ENCODE measurements at regions not wholly inside any gene's neighbourhood (a gene's known extent, or its start where the extent isn't known, plus 50 kb on each side); places are given as distances from the start of the nearest gene placed in this dataset.

DNA sequence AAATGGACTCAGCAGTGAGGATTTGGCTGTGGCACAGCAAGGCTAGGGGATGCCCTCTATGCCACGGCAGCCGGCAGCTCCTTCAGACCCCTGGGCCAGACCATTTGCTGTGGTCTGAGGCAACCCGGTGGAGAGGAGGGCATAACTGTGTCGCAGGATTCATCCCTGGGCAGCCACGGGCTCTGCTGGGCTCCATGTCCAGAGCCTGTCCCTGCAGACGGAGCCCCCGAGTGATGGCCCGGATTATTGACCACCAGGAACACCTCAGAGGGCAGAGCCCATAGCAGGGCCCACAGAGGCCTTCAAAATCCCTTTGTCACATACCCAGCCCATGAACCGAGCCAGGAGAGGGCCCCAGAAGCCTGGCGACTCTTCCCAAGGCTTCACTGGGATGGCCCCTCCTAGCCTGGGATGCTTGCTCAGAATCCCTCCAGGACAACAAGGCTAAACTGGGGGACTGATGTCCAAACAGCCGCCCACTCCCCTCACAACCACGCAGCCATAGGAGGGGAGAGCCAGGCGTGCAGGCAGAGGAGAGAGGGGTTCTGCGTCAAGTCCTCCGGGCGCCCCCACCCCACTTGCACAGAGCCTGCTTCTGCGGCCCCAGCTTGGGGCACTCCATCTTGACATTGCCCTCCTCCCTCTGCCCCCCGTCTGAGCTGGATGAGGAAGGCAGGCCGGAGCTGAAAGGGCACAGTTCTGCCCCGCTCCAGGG lies 68.2 kb upstream of the AFDN start:
- BruUV-seq (replicated peaks) = no TSS peak
- H4K20me1 ChIP-seq (ENCODE audit: insufficient read depth, low read length) = no peaks in the 10 kb centered on the region
- no peak overlapping the region for H3K23ac ChIP-seq (ENCODE audit: low read depth, low read length)
- H2BK120ac ChIP-seq (ENCODE audit: low read depth, low read length) = no peak overlapping the region
- DNase-seq (no peak), ATAC-seq (ENCODE audit: low read depth) (no peak)
- ChIA-PET CTCF (no interaction called here), POLR2A (ENCODE audit: unreplicated experiment) (no interaction called here)
- no peak overlapping the region for H2AFZ ChIP-seq (replicated peaks; ENCODE audit: low read length, poor library complexity)
- H3K27ac ChIP-seq (ENCODE audit: insufficient read depth, low read length) = no peak overlapping the region
- in situ Hi-C loops (cut with MboI; ENCODE audit: low sequenced_read_pairs) (no loop called here), intact Hi-C loops (cut with micrococcal nuclease) (no loop called here), dilution Hi-C loops (cut with HindIII; ENCODE audit: low sequenced_read_pairs, unreplicated experiment) (no loop called here)
- no peak overlapping the region for H2BK5ac ChIP-seq (ENCODE audit: low read depth, low read length, poor library complexity, severe bottlenecking)
- no peaks in the 10 kb centered on the region for H3K36me3 ChIP-seq (ENCODE audit: control insufficient read depth, insufficient read depth, low read length)
- TF ChIP-seq, protein P1, sequence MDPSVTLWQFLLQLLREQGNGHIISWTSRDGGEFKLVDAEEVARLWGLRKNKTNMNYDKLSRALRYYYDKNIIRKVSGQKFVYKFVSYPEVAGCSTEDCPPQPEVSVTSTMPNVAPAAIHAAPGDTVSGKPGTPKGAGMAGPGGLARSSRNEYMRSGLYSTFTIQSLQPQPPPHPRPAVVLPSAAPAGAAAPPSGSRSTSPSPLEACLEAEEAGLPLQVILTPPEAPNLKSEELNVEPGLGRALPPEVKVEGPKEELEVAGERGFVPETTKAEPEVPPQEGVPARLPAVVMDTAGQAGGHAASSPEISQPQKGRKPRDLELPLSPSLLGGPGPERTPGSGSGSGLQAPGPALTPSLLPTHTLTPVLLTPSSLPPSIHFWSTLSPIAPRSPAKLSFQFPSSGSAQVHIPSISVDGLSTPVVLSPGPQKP (IDR thresholded peaks at IDR 0.05; ENCODE audit: borderline replicate concordance, low read depth, low read length) = no peak
- TF ChIP-seq POLR2A (IDR thresholded peaks at IDR 0.05; ENCODE audit: low read depth, low read length) (no peak), RCOR1 (IDR thresholded peaks at IDR 0.05; ENCODE audit: insufficient replicate concordance, low read length) (no peak)
- TF ChIP-seq, protein P2, sequence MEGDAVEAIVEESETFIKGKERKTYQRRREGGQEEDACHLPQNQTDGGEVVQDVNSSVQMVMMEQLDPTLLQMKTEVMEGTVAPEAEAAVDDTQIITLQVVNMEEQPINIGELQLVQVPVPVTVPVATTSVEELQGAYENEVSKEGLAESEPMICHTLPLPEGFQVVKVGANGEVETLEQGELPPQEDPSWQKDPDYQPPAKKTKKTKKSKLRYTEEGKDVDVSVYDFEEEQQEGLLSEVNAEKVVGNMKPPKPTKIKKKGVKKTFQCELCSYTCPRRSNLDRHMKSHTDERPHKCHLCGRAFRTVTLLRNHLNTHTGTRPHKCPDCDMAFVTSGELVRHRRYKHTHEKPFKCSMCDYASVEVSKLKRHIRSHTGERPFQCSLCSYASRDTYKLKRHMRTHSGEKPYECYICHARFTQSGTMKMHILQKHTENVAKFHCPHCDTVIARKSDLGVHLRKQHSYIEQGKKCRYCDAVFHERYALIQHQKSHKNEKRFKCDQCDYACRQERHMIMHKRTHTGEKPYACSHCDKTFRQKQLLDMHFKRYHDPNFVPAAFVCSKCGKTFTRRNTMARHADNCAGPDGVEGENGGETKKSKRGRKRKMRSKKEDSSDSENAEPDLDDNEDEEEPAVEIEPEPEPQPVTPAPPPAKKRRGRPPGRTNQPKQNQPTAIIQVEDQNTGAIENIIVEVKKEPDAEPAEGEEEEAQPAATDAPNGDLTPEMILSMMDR (conservative IDR thresholded peaks at IDR 0.05; ENCODE audit: low read depth, low read length) = no peak
- H3K4ac ChIP-seq (ENCODE audit: low read depth, low read length) = no peak overlapping the region
- no peak overlapping the region for H3K9ac ChIP-seq (ENCODE audit: low read depth, low read length)
- H3K56ac ChIP-seq (ENCODE audit: extremely low read depth, insufficient read depth, low read length) = no peak overlapping the region
- no peaks in the 10 kb centered on the region for H3K4me1 ChIP-seq (ENCODE audit: control insufficient read depth, insufficient read depth, low read length)
- no peaks in the 10 kb centered on the region for H3K27me3 ChIP-seq (ENCODE audit: control insufficient read depth, insufficient read depth, low read length)
- no peaks in the 10 kb centered on the region for H3K79me1 ChIP-seq (ENCODE audit: low read depth in 1 of 2, low read length in 2 of 2)
- no peak overlapping the region for H3K4me3 ChIP-seq (ENCODE audit: insufficient read depth, low read depth, low read length)
- no peak overlapping the region for H3K4me2 ChIP-seq (ENCODE audit: low read depth, low read length)
- H4K91ac ChIP-seq (ENCODE audit: insufficient read depth, low read depth, low read length) = no peak overlapping the region
- H3K14ac ChIP-seq (replicated peaks; ENCODE audit: low read depth, low read length) = no peak overlapping the region
- H3K18ac ChIP-seq (ENCODE audit: low read depth, low read length) = no peak overlapping the region
- H2AK9ac ChIP-seq (replicated peaks; ENCODE audit: low read depth, low read length, poor library complexity) = no peak overlapping the region
- no peak overlapping the region for H2BK15ac ChIP-seq (ENCODE audit: low read depth, low read length)
- H2AK5ac ChIP-seq (ENCODE audit: low read depth, low read length) = no peak overlapping the region
- H2BK20ac ChIP-seq (ENCODE audit: low read depth, low read length) = no peak overlapping the region
- peaks cover 33% of the 10 kb centered on the region for H3K9me3 ChIP-seq (ENCODE audit: control insufficient read depth, insufficient read depth, low read length)
- 64% methylated on average over 4 of the region's 20 CpGs; no CpG with 5 or more reads in 1 of the 2 experiments for WGBS, 2 experiments (ENCODE audit: extremely low coverage in 2 of 2, insufficient read length in 1 of 2)
- H4K5ac ChIP-seq (ENCODE audit: low read depth, low read length) = no peak overlapping the region
- no peak overlapping the region for H4K8ac ChIP-seq (ENCODE audit: low read depth in 2 of 2, low read length in 2 of 2)
- no peaks in the 10 kb centered on the region for H3K9me1 ChIP-seq (ENCODE audit: insufficient read depth, low read length)

Data from IMR-90 (cell line).